HS-5 (cell line): ENCODE measurements at regions not wholly inside any gene's neighbourhood (a gene's known extent, or its start where the extent isn't known, plus 50 kb on each side); places are given as distances from the start of the nearest gene placed in this dataset.
"Not testable (repeated sequence)": the region's sequence is repeated elsewhere in the genome, so short reads cannot be mapped to it uniquely, and the experiment has no call there.

Experiments
- DNase-seq: peaks from one replicate; pipeline ENCODE4 v3.0.0-alpha.2; 2012; ENCODE audit warnings: low read depth

- no peak for DNase-seq
Observed at GRCh38 chr18:67134911-67135310, 381.6 kb downstream of the DSEL start.

GRCh38 chr18:67133669-67134068 is 382.9 kb downstream of the DSEL start:
- no peak for DNase-seq

- no peak for DNase-seq
Observed at GRCh38 chr18:67132919-67133318, 383.6 kb downstream of the DSEL start.

- no peak for DNase-seq
Observed at GRCh38 chr18:67131498-67131897, 385.0 kb downstream of the DSEL start.

GRCh38 chr18:67126751-67127150 is 389.8 kb downstream of the DSEL start:
- DNase-seq = not testable (repeated sequence)

- DNase-seq = no peak
Observed at GRCh38 chr18:67123901-67124300, 392.6 kb downstream of the DSEL start.

- DNase-seq = peak; percentile 22
Observed at GRCh38 chr18:67117804-67118203, 398.7 kb downstream of the DSEL start.

GRCh38 chr18:67109535-67109934 is 407.0 kb downstream of the DSEL start:
- no peak for DNase-seq

GRCh38 chr18:67108894-67109293 is 407.6 kb downstream of the DSEL start:
- DNase-seq = no peak

- DNase-seq = peak; percentile 32
Observed at GRCh38 chr18:67104700-67105284, 411.7 kb downstream of the DSEL start.

- no peak for DNase-seq
Observed at GRCh38 chr18:67094123-67094522, 422.4 kb downstream of the DSEL start.

GRCh38 chr18:67092141-67092540 is 424.4 kb downstream of the DSEL start:
- DNase-seq = no peak

GRCh38 chr18:67081482-67082211 is 434.9 kb downstream of the DSEL start:
- DNase-seq = no peak

GRCh38 chr18:67080601-67081000 is 435.9 kb downstream of the DSEL start:
- no peak for DNase-seq

GRCh38 chr18:67074309-67074708 is 442.2 kb downstream of the DSEL start:
- no peak for DNase-seq

- no peak for DNase-seq
Observed at GRCh38 chr18:67072791-67073190, 443.7 kb downstream of the DSEL start.

GRCh38 chr18:67068608-67069007 is 447.9 kb downstream of the DSEL start:
- no peak for DNase-seq

GRCh38 chr18:67047334-67047733 is 443.4 kb upstream of the CDH19 start:
- no peak for DNase-seq

- no peak for DNase-seq
Observed at GRCh38 chr18:67043276-67043675, 439.4 kb upstream of the CDH19 start.

GRCh38 chr18:67041334-67041733 is 437.4 kb upstream of the CDH19 start:
- no peak for DNase-seq

- no peak for DNase-seq
Observed at GRCh38 chr18:67035026-67035425, 431.1 kb upstream of the CDH19 start.

- no peak for DNase-seq
Observed at GRCh38 chr18:67023059-67023458, 419.2 kb upstream of the CDH19 start.

GRCh38 chr18:67010919-67011318 is 407.0 kb upstream of the CDH19 start:
- DNase-seq = peak; percentile 20

GRCh38 chr18:67007999-67008398 is 404.1 kb upstream of the CDH19 start:
- no peak for DNase-seq
